Left lobe of liver (tissue), 2 donors: ENCODE measurements at regions not wholly inside any gene's neighbourhood (a gene's known extent, or its start where the extent isn't known, plus 50 kb on each side); places are given as distances from the start of the nearest gene placed in this dataset.
"Not testable (repeated sequence)": the region's sequence is repeated elsewhere in the genome, so short reads cannot be mapped to it uniquely, and the experiment has no call there.

Experiments used
- ATAC-seq: fragments of 200-7000 bp; cut with Tn5 transposase; one replicate; pipeline ENCODE4 v1.9.1; 2020; ENCODE audit warnings: mild to moderate bottlenecking, moderate library complexity
- DNase-seq: peaks from one replicate; pipeline ENCODE4 v3.0.0-alpha.2; 2020; ENCODE audit warnings: low spot score
- donor health status: DM: no; HTN: no; CAD: no; lungs with moderate emphysema.
- donor health status: DM: no; HTN: yes; CAD: no.

- DNase-seq: no peak
- no peak for ATAC-seq
These were observed 101.4 kb downstream of the TNFRSF13B start for GRCh38 chr17:16870253-16871245.

- ATAC-seq, DNase-seq: not testable (repeated sequence)
These were observed 102.2 kb downstream of the TNFRSF13B start for GRCh38 chr17:16869531-16870252.

- not testable (repeated sequence) for ATAC-seq, DNase-seq
These were observed 103.3 kb downstream of the TNFRSF13B start for GRCh38 chr17:16868616-16869015.

- ATAC-seq: not testable (repeated sequence)
- peak; percentile 22 for DNase-seq
These were observed 104.4 kb downstream of the TNFRSF13B start for GRCh38 chr17:16867545-16867944.

- peak; percentile 21 for DNase-seq
These were observed 105.1 kb downstream of the TNFRSF13B start for GRCh38 chr17:16866841-16867240.

GRCh38 chr17:16866436-16866835 is 105.5 kb downstream of the TNFRSF13B start:
- DNase-seq: peak; percentile 41
- no peak for ATAC-seq

More at GRCh38 chr17:16866841-16867240, 105.1 kb downstream of the TNFRSF13B start:
- ATAC-seq: not testable (repeated sequence)

GRCh38 chr17:16865704-16866103 is 106.2 kb downstream of the TNFRSF13B start:
- ATAC-seq (peak; percentile 84), DNase-seq (peak; percentile 80)

- ATAC-seq (peak; percentile 86), DNase-seq (peak; percentile 60)
These were observed 106.8 kb downstream of the TNFRSF13B start for GRCh38 chr17:16865077-16865613.

GRCh38 chr17:16864462-16865076 is 107.3 kb downstream of the TNFRSF13B start:
- DNase-seq: not testable (repeated sequence)
- ATAC-seq: peak; percentile 16

- ATAC-seq, DNase-seq: not testable (repeated sequence)
These were observed 110.8 kb downstream of the TNFRSF13B start for GRCh38 chr17:16861152-16861551.

GRCh38 chr17:16860467-16860866 is 111.5 kb downstream of the TNFRSF13B start:
- DNase-seq, ATAC-seq: not testable (repeated sequence)

GRCh38 chr17:16859515-16859914 is 112.4 kb downstream of the TNFRSF13B start:
- not testable (repeated sequence) for DNase-seq, ATAC-seq

- DNase-seq: not testable (repeated sequence)
These were observed 114.2 kb downstream of the TNFRSF13B start for GRCh38 chr17:16857746-16858145.

GRCh38 chr17:16856846-16857245 is 115.1 kb downstream of the TNFRSF13B start:
- DNase-seq, ATAC-seq: not testable (repeated sequence)

More at GRCh38 chr17:16857746-16858145, 114.2 kb downstream of the TNFRSF13B start:
- ATAC-seq: not testable (repeated sequence)

- DNase-seq, ATAC-seq: not testable (repeated sequence)
These were observed 115.7 kb downstream of the TNFRSF13B start for GRCh38 chr17:16856171-16856570.

GRCh38 chr17:16854636-16855035 is 117.3 kb downstream of the TNFRSF13B start:
- not testable (repeated sequence) for DNase-seq, ATAC-seq

- ATAC-seq (no peak), DNase-seq (no peak)
These were observed 118.1 kb downstream of the TNFRSF13B start for GRCh38 chr17:16853661-16854320.

- not testable (repeated sequence) for ATAC-seq, DNase-seq
These were observed 122.1 kb downstream of the TNFRSF13B start for GRCh38 chr17:16849861-16850260.

- ATAC-seq, DNase-seq: not testable (repeated sequence)
These were observed 122.9 kb downstream of the TNFRSF13B start for GRCh38 chr17:16848997-16849396.

GRCh38 chr17:16845098-16845497 is 126.8 kb downstream of the TNFRSF13B start:
- ATAC-seq, DNase-seq: not testable (repeated sequence)
